ENCODE measurements at regions not wholly inside any gene's neighbourhood (a gene's known extent, or its start where the extent isn't known, plus 50 kb on each side); places are given as distances from the start of the nearest gene placed in this dataset.

- Histone ChIP-seq H3K36me3 (no peaks in the 10 kb centered on the region), H3K4me1 (no peaks in the 10 kb centered on the region), H3K9me3 (no peaks in the 10 kb centered on the region), H3K4me3 (no peak overlapping the region), H3K27me3 (no peaks in the 10 kb centered on the region), H3K27ac (no peak overlapping the region)
- 81% methylated on average over 10 of the region's 10 CpGs for WGBS
- DNase-seq (ENCODE audit: low spot score in 2 of 2): no peak
- TF ChIP-seq CTCF (IDR thresholded peaks at IDR 0.05): no peak
- no peak for TF ChIP-seq POLR2AphosphoS5 (IDR thresholded peaks at IDR 0.05)
- no peak for TF ChIP-seq POLR2A (IDR thresholded peaks at IDR 0.05)
- no peak for TF ChIP-seq EP300 (IDR thresholded peaks at IDR 0.05)
Observed at GRCh38 chr22:26825960-26826935, 168.9 kb downstream of the MIAT start.

- no peak for DNase-seq (ENCODE audit: low spot score in 2 of 2)
- TF ChIP-seq EP300 (IDR thresholded peaks at IDR 0.05): no peak
- no peak for TF ChIP-seq CTCF (IDR thresholded peaks at IDR 0.05)
- TF ChIP-seq POLR2A (IDR thresholded peaks at IDR 0.05): no peak
- no peak for TF ChIP-seq POLR2AphosphoS5 (IDR thresholded peaks at IDR 0.05)
- H3K9me3 ChIP-seq: no peaks in the 10 kb centered on the region
- H3K4me1 ChIP-seq: no peaks in the 10 kb centered on the region
- 62% methylated on average over 4 of the region's 4 CpGs for WGBS
- H3K27ac ChIP-seq: no peak overlapping the region
- H3K27me3 ChIP-seq: no peaks in the 10 kb centered on the region
- no peaks in the 10 kb centered on the region for H3K36me3 ChIP-seq
- no peak overlapping the region for H3K4me3 ChIP-seq
Observed at GRCh38 chr22:26827611-26828010, 170.2 kb downstream of the MIAT start.

- 88% methylated on average over 3 of the region's 3 CpGs for WGBS
- H3K27ac ChIP-seq: no peak overlapping the region
- TF ChIP-seq EP300 (IDR thresholded peaks at IDR 0.05) (no peak), POLR2AphosphoS5 (IDR thresholded peaks at IDR 0.05) (no peak), POLR2A (IDR thresholded peaks at IDR 0.05) (no peak), CTCF (IDR thresholded peaks at IDR 0.05) (no peak)
- no peak for DNase-seq (ENCODE audit: low spot score in 2 of 2)
- no peak overlapping the region for H3K4me3 ChIP-seq
- H3K36me3 ChIP-seq: no peaks in the 10 kb centered on the region
- H3K9me3 ChIP-seq: no peaks in the 10 kb centered on the region
- H3K27me3 ChIP-seq: no peaks in the 10 kb centered on the region
- no peaks in the 10 kb centered on the region for H3K4me1 ChIP-seq
Observed at GRCh38 chr22:26828311-26828710, 170.9 kb downstream of the MIAT start.

- H3K4me1 ChIP-seq: no peaks in the 10 kb centered on the region
- H3K27ac ChIP-seq: no peak overlapping the region
- H3K27me3 ChIP-seq: no peaks in the 10 kb centered on the region
- no peaks in the 10 kb centered on the region for H3K36me3 ChIP-seq
- H3K9me3 ChIP-seq: no peaks in the 10 kb centered on the region
- no peak for DNase-seq (ENCODE audit: low spot score in 2 of 2)
- no peak overlapping the region for H3K4me3 ChIP-seq
- TF ChIP-seq CTCF (IDR thresholded peaks at IDR 0.05): no peak
- no peak for TF ChIP-seq EP300 (IDR thresholded peaks at IDR 0.05)
- TF ChIP-seq POLR2A (IDR thresholded peaks at IDR 0.05): no peak
- no peak for TF ChIP-seq POLR2AphosphoS5 (IDR thresholded peaks at IDR 0.05)
- WGBS: 88% methylated on average over 4 of the region's 4 CpGs
Observed at GRCh38 chr22:26830837-26831236, 173.4 kb downstream of the MIAT start.

GRCh38 chr22:26835023-26835422 lies 177.6 kb downstream of the MIAT start:
- Histone ChIP-seq H3K9me3 (no peaks in the 10 kb centered on the region), H3K4me1 (no peaks in the 10 kb centered on the region), H3K4me3 (no peak overlapping the region), H3K36me3 (no peaks in the 10 kb centered on the region), H3K27me3 (no peaks in the 10 kb centered on the region), H3K27ac (no peak overlapping the region)
- TF ChIP-seq CTCF (IDR thresholded peaks at IDR 0.05) (no peak), EP300 (IDR thresholded peaks at IDR 0.05) (no peak), POLR2A (IDR thresholded peaks at IDR 0.05) (no peak)
- 87% methylated on average over 6 of the region's 6 CpGs for WGBS
- DNase-seq (ENCODE audit: low spot score in 2 of 2): no peak

Data from suprapubic skin (tissue), 4 donors.